GM12878 (cell line): ENCODE measurements at regions not wholly inside any gene's neighbourhood (a gene's known extent, or its start where the extent isn't known, plus 50 kb on each side); places are given as distances from the start of the nearest gene placed in this dataset.

Experiments used
- ATAC-seq: fragments of 200-7000 bp; cut with Tn5 transposase; 3 replicates; pipeline ENCODE4 v1.9.1; 2020; ENCODE audit warnings: mild to moderate bottlenecking, moderate library complexity
- BruUV-seq: library from RNA; stranded (reverse); fragments of 400-500 nt; replicated peaks from 2 replicates; lab custom pipeline; 2021; lab: Mats Ljungman, UMichigan
- CTCF ChIA-PET: fragments of 300-600 bp; sonication (Branson Sonifier 250); formaldehyde crosslinking; extraction: SDS; loops from one replicate; lab custom pipeline; 2021; ENCODE audit warnings: inconsistent platforms; lab: Yijun Ruan, JAX
- POLR2A ChIA-PET: fragments of 350-600 bp; formaldehyde crosslinking; extraction: SDS; loops from one replicate; lab custom pipeline; 2021; ENCODE audit warnings: inconsistent platforms; lab: Charles Lee
- RAD21 ChIA-PET: fragments of 300-600 bp; sonication (Branson Sonifier 250); formaldehyde crosslinking; loops from one replicate; lab custom pipeline; 2023; ENCODE audit warnings: antibody characterized with exemption; ENCODE audit not compliant: unreplicated experiment; lab: Charles Lee
- SMC1A ChIA-PET: fragments of 300-600 bp; sonication (Branson Sonifier 250); formaldehyde crosslinking; loops from one replicate; lab custom pipeline; 2023; ENCODE audit not compliant: unreplicated experiment, uncharacterized antibody; lab: Charles Lee
- DNase-seq: peaks from one replicate; pipeline ENCODE4 v3.0.0-alpha.2; 2011; ENCODE audit warnings: low read depth, low spot score
- FAIRE-seq: peaks from 3 replicates; lab custom pipeline; 2011; peaks lifted over from hg19 to GRCh38; lab: Jason Lieb, UNC
- H2AFZ ChIP-seq: 2 replicates; pipeline ENCODE4 v1.6.0; 2011; ENCODE audit warnings: low read depth, low read length, control low read depth; ENCODE audit not compliant: control insufficient read depth
- H3K27ac ChIP-seq: 2 replicates; pipeline ENCODE4 v1.5.1; 2011; ENCODE audit warnings: control low read depth; ENCODE audit not compliant: control insufficient read depth, insufficient read depth
- H3K27me3 ChIP-seq, 2 experiments: replicated peaks in 1 of 2; 2 replicates each; pipeline versions ENCODE4 v1.6.0 to v1.6.1; 2011; ENCODE audit warnings: low read length in 1 of 2; ENCODE audit not compliant: control insufficient read depth in 2 of 2, insufficient read depth in 2 of 2
- H3K36me3 ChIP-seq, 2 experiments: 2 replicates each; pipeline ENCODE4 v1.5.1; 2011; ENCODE audit warnings: low read length in 1 of 2; ENCODE audit not compliant: control insufficient read depth in 2 of 2, insufficient read depth in 2 of 2
- H3K4me1 ChIP-seq: 2 replicates; pipeline ENCODE4 v1.6.1; 2011; ENCODE audit warnings: mild to moderate bottlenecking, low read length, moderate library complexity, mixed read lengths; ENCODE audit not compliant: control insufficient read depth, insufficient read depth
- H3K4me2 ChIP-seq: 2 replicates; pipeline ENCODE4 v1.6.0; 2011; ENCODE audit warnings: control low read depth; ENCODE audit not compliant: control insufficient read depth, insufficient read depth
- H3K4me3 ChIP-seq: fragments of 200-600 bp; sonication (generic); 2 replicates; pipeline ENCODE4 v1.5.1; 2016
- H3K79me2 ChIP-seq: 2 replicates; pipeline ENCODE4 v1.6.0; 2011; ENCODE audit warnings: low read length; ENCODE audit not compliant: control insufficient read depth, insufficient read depth
- H3K9ac ChIP-seq: 2 replicates; pipeline ENCODE4 v1.8.0; 2011; ENCODE audit warnings: low read length, control low read depth, mixed read lengths; ENCODE audit not compliant: control insufficient read depth, insufficient read depth
- H3K9me3 ChIP-seq: replicated peaks from 3 replicates; pipeline ENCODE4 v1.5.1; 2011; ENCODE audit warnings: mild to moderate bottlenecking, low read length; ENCODE audit not compliant: control insufficient read depth, insufficient read depth
- H4K20me1 ChIP-seq: 2 replicates; pipeline ENCODE4 v1.6.0; 2011; ENCODE audit not compliant: control insufficient read depth, insufficient read depth
- ASH2L ChIP-seq: fragments of 300-600, 200-600 bp; sonication (generic); IDR thresholded peaks from 2 replicates; pipeline ENCODE4 v1.6.1; 2017; ENCODE audit warnings: low read depth, mild to moderate bottlenecking, borderline replicate concordance
- EGR1 ChIP-seq, 2 experiments: IDR thresholded peaks; 1 replicate in 1 of 2; 2 replicates in 1 of 2; pipeline ENCODE4 v1.6.1; 2011 to 2012; ENCODE audit warnings: low read depth in 2 of 2, low read length in 2 of 2, borderline replicate concordance in 1 of 2, mild to moderate bottlenecking in 1 of 2, moderate library complexity in 1 of 2
- FOXK2 ChIP-seq: fragments of 450-650 bp; IDR thresholded peaks from 2 replicates; pipeline ENCODE4 v1.6.1; 2017; ENCODE audit warnings: mild to moderate bottlenecking, moderate library complexity
- NBN ChIP-seq: fragments of 450-650 bp; IDR thresholded peaks from 2 replicates; pipeline ENCODE4 v1.6.1; 2016
- RAD21 ChIP-seq: IDR thresholded peaks from 2 replicates; pipeline ENCODE4 v1.6.1; 2011; ENCODE audit warnings: mild to moderate bottlenecking, low read depth, low read length, moderate library complexity; ENCODE audit not compliant: insufficient read depth
- SMAD5 ChIP-seq: IDR thresholded peaks from 2 replicates; pipeline ENCODE4 v1.6.1; 2016; ENCODE audit warnings: antibody characterized with exemption, low read depth
- SMC3 ChIP-seq: IDR thresholded peaks from 2 replicates; pipeline ENCODE4 v1.6.1; 2011; ENCODE audit warnings: low read length, improper control_type of control experiment, borderline replicate concordance
- SREBF1 ChIP-seq: IDR thresholded peaks from 2 replicates; pipeline ENCODE4 v1.6.1; 2012; ENCODE audit warnings: mild to moderate bottlenecking, low read length
- SUPT20H ChIP-seq: IDR thresholded peaks from 2 replicates; pipeline ENCODE4 v1.6.1; 2011; ENCODE audit warnings: low read depth, mild to moderate bottlenecking, low read length, moderate library complexity, borderline replicate concordance; ENCODE audit not compliant: control insufficient read depth
- ZBTB11 ChIP-seq: fragments of 450-650 bp; formaldehyde crosslinking; IDR thresholded peaks from 2 replicates; pipeline ENCODE4 v1.5.0; 2022; ENCODE audit warnings: mild to moderate bottlenecking, missing genetic modification characterization
- ZNF207 ChIP-seq: fragments of 450-650 bp; IDR thresholded peaks from 2 replicates; pipeline ENCODE4 v1.6.1; 2014; ENCODE audit warnings: antibody characterized with exemption, mild to moderate bottlenecking, borderline replicate concordance
- WGBS: methylation state at CpG from one replicate; pipeline ENCODE4 v1.1.6; 2016; ENCODE audit warnings: low lambda C conversion rate; ENCODE audit not compliant: insufficient replicate concordance, insufficient coverage; ENCODE audit errors: missing lambda C conversion rate; 5-methylcytosine and 5-hydroxymethylcytosine counted together
- in situ Hi-C: fragments of 300-500 bp; cut with MboI; formaldehyde crosslinking; loops from 9 replicates; pipeline ENCODE4 v1.14.3; 2018; ENCODE audit warnings: mixed read lengths
- intact Hi-C: fragments of 100-400 bp; cut with micrococcal nuclease; formaldehyde crosslinking; loops from one replicate; pipeline ENCODE4 v1.14.2; 2022; ENCODE audit not compliant: unreplicated experiment

- DNase-seq (no peak), FAIRE-seq (no peak), ATAC-seq (no peak)
- Histone ChIP-seq H3K9me3 (no peaks in the 10 kb centered on the region; the same call in 2 of the 3 replicates), H3K27me3 (no peaks in the 10 kb centered on the region), H3K9ac (no peak overlapping the region), H3K4me2 (no peak overlapping the region), H3K79me2 (no peaks in the 10 kb centered on the region), H3K36me3 (no peaks in the 10 kb centered on the region), H4K20me1 (no peaks in the 10 kb centered on the region), H3K4me3 (no peak overlapping the region), H3K4me1 (no peaks in the 10 kb centered on the region), H2AFZ (no peak overlapping the region), H3K27ac (no peak overlapping the region)
- in situ Hi-C loops (no loop called here), intact Hi-C loops (no loop called here)
- ChIA-PET RAD21 (no interaction called here), SMC1A (interaction anchor here (1.5 kb wide), 1 partner anchor 13 kb away, joined by 4 read pairs; no protein-coding TSS in a partner anchor), CTCF (no interaction called here), POLR2A (no interaction called here)
- BruUV-seq: no TSS peak
- WGBS: 59% methylated on average over 19 of the region's 19 CpGs
- TF ChIP-seq ZBTB11 (CRISPR knock-in tag): no peak
- TF ChIP-seq SMAD5: no peak
- TF ChIP-seq RAD21: no peak
- no peak for TF ChIP-seq SMC3
- TF ChIP-seq FOXK2: no peak
- TF ChIP-seq SUPT20H: no peak
- TF ChIP-seq ZNF207: no peak
- TF ChIP-seq EGR1 (IDR thresholded peaks at IDR 0.05; ENCODE audit: borderline replicate concordance in 1 of 2, low read depth in 2 of 2, low read length in 2 of 2): no peak
- no peak for TF ChIP-seq ASH2L
- no peak for TF ChIP-seq NBN
- no peak for TF ChIP-seq SREBF1
Observed at GRCh38 chr6:164039954-164040375, 625.4 kb downstream of the QKI start.
